IPS-NIHi11 (cell line): ENCODE measurements at regions not wholly inside any gene's neighbourhood (a gene's known extent, or its start where the extent isn't known, plus 50 kb on each side); places are given as distances from the start of the nearest gene placed in this dataset.

Experiments used
- DNase-seq: peaks from one replicate; pipeline ENCODE4 v3.0.0; 2012; ENCODE audit warnings: mixed read lengths, low spot score

DNA sequence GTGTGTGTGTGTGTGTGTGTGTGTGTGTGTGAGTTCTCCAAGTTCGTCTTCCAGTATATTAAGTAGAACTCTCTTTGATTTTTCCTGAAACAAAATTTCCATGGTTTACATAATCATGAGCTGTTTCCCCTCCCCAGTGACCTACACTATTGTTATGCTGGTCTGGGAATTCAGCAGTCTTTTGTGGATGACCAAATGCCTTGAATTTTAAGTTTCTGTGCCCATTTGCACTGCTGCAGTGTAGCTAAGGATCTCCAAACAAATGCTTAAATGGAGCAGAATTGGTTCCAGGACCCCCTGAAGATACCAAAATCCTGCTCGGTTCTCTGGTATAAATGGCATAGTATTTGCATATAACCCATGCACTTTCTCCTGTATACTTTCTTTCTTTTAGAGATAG lies 77.2 kb upstream of the SLC34A2 start:
- peak; percentile 44 for DNase-seq

DNA sequence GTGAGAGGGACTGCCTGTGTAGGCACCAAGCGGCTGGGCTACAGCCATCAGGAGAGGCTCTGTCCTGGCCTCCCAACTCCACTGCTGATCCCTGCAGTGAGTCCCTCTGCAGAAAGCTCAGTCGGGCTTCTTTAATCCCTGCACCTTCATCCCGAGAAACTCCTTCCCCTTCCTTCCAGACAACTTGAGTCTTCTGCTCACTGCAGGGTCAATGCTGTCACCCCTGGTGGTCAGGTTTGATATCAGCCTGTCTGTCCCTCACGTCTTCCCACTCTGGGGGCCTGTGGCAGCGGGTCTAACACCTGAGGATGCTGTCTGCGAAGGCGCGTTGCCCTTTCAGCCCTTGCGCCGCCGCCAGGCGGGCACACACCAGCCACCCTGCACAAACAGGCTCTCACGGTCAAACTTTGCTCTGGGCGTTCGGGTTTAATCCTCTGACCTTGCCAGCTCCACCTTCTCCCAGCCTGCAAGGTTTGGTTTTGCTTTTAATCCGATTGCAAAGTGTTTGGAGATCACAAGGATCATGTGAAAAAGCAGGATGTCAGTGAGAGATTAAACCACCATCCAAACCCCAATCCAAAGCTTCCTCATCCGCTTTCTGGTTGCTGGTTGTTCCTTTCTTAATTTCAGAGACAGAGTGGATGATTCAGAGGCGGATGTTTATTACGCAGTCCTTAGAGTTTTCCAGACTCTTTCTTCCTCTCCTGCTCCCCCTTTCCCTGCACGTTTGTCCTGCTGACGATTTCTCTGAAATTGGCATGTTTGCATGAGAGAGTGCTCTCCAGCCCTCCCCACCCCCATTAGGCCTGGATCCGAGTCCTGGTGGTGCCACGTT lies 74.8 kb upstream of the SLC34A2 start:
- DNase-seq: no peak

DNA sequence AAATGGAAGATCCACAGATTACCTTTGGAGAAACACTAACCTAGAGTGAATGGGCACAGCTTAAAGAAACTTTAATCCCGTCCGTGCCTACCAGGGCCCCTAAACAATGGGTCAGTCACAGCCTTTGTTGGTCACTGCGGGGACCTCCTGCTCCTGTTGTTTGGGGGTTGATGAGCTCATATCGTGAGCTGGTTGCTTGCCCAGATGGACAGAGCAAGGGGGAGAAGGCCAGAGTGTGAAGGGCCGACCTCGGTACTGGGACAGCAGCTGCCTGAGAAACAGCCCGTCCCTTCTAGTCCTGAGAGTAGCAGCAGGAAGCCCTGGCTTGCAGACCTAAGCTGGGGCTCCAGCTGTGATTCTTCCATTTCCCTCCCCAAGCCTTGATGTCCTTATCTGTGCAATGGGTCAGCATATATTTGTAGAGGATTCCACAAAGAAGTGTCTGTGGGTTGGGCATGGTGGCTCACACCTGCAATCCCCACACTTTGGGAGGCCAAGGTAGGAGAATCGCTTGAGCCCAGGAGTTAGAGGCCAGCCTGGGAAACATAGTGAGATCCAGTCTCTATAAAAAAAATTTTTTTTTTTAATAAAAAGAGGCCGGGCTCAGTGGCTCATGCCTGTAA lies 69.6 kb upstream of the SLC34A2 start:
- peak; percentile 52 for DNase-seq

DNA sequence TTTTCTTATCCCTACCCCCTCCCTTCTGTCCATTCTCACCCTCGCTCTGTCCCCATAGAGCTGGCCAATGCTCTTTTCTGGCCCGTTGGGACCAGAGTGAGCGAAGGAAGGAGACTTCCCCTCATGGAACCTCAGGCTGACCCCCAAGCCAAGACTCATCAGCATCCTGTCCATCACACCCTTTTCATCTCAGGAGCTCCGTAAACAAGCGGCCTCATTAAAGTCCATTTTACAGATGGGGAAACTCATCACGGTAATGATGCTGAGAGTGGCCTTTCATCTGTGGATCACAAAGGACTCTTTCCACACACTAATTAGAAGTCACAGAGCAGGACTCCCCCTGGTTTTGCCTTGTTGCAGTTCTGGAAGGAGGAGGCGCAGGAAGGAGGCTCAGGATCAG lies 67.4 kb upstream of the SLC34A2 start:
- no peak for DNase-seq

DNA sequence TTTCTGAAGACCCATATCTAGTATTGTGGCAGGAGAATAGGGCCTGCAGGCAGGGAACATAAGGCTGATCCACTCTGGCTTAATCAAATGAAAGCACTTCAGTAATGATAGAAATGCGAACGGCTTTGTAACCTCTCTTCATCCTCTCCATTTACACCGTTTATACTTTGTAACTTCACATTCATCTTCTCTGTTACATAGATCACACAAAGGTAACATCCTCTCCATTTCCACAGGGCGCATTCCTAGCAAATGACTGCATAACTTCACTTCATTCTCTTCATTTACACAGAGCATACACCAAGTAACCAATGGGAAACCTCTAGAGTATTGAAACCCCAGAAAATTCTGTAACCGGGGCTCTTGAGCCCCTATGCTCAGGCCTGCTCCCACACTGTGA lies 65.5 kb upstream of the SLC34A2 start:
- DNase-seq: no peak

DNA sequence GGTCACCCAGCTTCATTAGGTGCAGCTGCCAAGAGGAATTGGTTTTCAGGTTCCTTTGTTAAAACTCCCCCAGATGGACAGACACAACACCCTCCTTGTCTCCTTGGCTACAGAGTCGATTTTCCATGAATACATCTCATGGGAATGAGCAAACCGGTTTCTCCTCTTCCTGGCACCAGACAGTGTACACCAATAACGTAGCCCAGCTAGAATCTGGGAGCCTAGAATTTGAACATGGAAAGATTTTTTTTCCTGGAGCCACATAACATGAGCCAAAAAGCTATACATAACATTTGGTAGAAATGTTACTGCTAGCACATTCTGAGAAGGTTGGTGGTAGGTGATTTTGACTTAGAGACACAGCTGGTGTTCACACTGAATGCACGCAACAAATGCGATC lies 62.9 kb upstream of the SLC34A2 start:
- DNase-seq: no peak
